Right ventricle myocardium inferior (tissue), 1 donor: ENCODE measurements at regions not wholly inside any gene's neighbourhood (a gene's known extent, or its start where the extent isn't known, plus 50 kb on each side); places are given as distances from the start of the nearest gene placed in this dataset.
A peak's percentile ranks its signal among the peaks of the same experiment; 100 is the strongest.

Experiments
- ATAC-seq: fragments of 200-7000 bp; cut with Tn5 transposase; one replicate; pipeline ENCODE4 v1.9.1; 2020; ENCODE audit warnings: mild to moderate bottlenecking, moderate library complexity
- DNase-seq: peaks from one replicate; pipeline ENCODE4 v3.0.0; 2021; ENCODE audit errors: missing footprints
- intact Hi-C: fragments of 100-400 bp; cut with DNase I; formaldehyde crosslinking; loops from one replicate; pipeline ENCODE4 v1.11.0; 2022
- donor health status: DM: no; HTN: yes; CAD: no; lungs with severe emphysema.

- intact Hi-C loops, result no loop called here
- ATAC-seq, result no peak
- no peak for DNase-seq
Measured at GRCh38 chr4:3861720-3862639, 95.8 kb downstream of the ADRA2C start.

GRCh38 chr4:3862640-3863420 lies 96.6 kb downstream of the ADRA2C start:
- intact Hi-C loops, result no loop called here
- ATAC-seq, result peak; percentile 30
- no peak for DNase-seq

GRCh38 chr4:3863841-3864741 lies 97.9 kb downstream of the ADRA2C start:
- DNase-seq (no peak), ATAC-seq (no peak)
- intact Hi-C loops, result no loop called here

- intact Hi-C loops, result no loop called here
- ATAC-seq (no peak), DNase-seq (no peak)
Measured at GRCh38 chr4:3864742-3865721, 98.8 kb downstream of the ADRA2C start.

GRCh38 chr4:3865986-3866812 lies 100.0 kb downstream of the ADRA2C start:
- intact Hi-C loops, result no loop called here
- no peak for ATAC-seq

GRCh38 chr4:3866813-3867129 lies 100.6 kb downstream of the ADRA2C start:
- ATAC-seq (no peak), DNase-seq (no peak)
- intact Hi-C loops, result no loop called here

More at GRCh38 chr4:3865986-3866812, 100.0 kb downstream of the ADRA2C start:
- DNase-seq, result no peak

GRCh38 chr4:3867403-3868100 lies 101.4 kb downstream of the ADRA2C start:
- DNase-seq (peak; percentile 3), ATAC-seq (no peak)
- intact Hi-C loops, result no loop called here

- intact Hi-C loops, result no loop called here
- peak; percentile 34 for DNase-seq
Measured at GRCh38 chr4:3868211-3869173, 102.3 kb downstream of the ADRA2C start.

GRCh38 chr4:3869174-3869572 lies 103.0 kb downstream of the ADRA2C start:
- ATAC-seq (no peak), DNase-seq (peak; percentile 47)
- intact Hi-C loops, result no loop called here

More at GRCh38 chr4:3868211-3869173, 102.3 kb downstream of the ADRA2C start:
- ATAC-seq, result no peak

GRCh38 chr4:3869661-3870566 lies 103.7 kb downstream of the ADRA2C start:
- intact Hi-C loops, result loop anchor here (10.0 kb wide), 1 partner anchor 95 kb away; no protein-coding TSS in a partner anchor
- DNase-seq, result no peak
- no peak for ATAC-seq

- DNase-seq (no peak), ATAC-seq (no peak)
- intact Hi-C loops, result loop anchor here (10.0 kb wide), 1 partner anchor 96 kb away; no protein-coding TSS in a partner anchor
Measured at GRCh38 chr4:3870567-3870962, 104.4 kb downstream of the ADRA2C start.

- intact Hi-C loops, result loop anchor here (10.0 kb wide), 1 partner anchor 97 kb away; no protein-coding TSS in a partner anchor
- no peak for ATAC-seq
- DNase-seq, result no peak
Measured at GRCh38 chr4:3871181-3871852, 105.1 kb downstream of the ADRA2C start.
